ENCODE measurements at regions not wholly inside any gene's neighbourhood (a gene's known extent, or its start where the extent isn't known, plus 50 kb on each side); places are given as distances from the start of the nearest gene placed in this dataset.
"Not testable (repeated sequence)": the region's sequence is repeated elsewhere in the genome, so short reads cannot be mapped to it uniquely, and the experiment has no call there.

GRCh38 chr5:176750144-176750543 is 60.2 kb upstream of the UNC5A start:
- Histone ChIP-seq H3K36me3 (no peaks in the 10 kb centered on the region), H3K4me3 (no peak overlapping the region), H3K27ac (no peak overlapping the region), H3K4me1 (no peaks in the 10 kb centered on the region), H3K9me3 (no peaks in the 10 kb centered on the region), H3K27me3 (peaks cover 0 to 39% (median 31%) of the 10 kb centered on the region in 3 donors)
- TF ChIP-seq, protein P1, sequence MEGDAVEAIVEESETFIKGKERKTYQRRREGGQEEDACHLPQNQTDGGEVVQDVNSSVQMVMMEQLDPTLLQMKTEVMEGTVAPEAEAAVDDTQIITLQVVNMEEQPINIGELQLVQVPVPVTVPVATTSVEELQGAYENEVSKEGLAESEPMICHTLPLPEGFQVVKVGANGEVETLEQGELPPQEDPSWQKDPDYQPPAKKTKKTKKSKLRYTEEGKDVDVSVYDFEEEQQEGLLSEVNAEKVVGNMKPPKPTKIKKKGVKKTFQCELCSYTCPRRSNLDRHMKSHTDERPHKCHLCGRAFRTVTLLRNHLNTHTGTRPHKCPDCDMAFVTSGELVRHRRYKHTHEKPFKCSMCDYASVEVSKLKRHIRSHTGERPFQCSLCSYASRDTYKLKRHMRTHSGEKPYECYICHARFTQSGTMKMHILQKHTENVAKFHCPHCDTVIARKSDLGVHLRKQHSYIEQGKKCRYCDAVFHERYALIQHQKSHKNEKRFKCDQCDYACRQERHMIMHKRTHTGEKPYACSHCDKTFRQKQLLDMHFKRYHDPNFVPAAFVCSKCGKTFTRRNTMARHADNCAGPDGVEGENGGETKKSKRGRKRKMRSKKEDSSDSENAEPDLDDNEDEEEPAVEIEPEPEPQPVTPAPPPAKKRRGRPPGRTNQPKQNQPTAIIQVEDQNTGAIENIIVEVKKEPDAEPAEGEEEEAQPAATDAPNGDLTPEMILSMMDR (IDR thresholded peaks at IDR 0.05), result no peak
- no peak for TF ChIP-seq POLR2A (IDR thresholded peaks at IDR 0.05)
- TF ChIP-seq POLR2AphosphoS5 (IDR thresholded peaks at IDR 0.05), result no peak
- TF ChIP-seq EP300 (IDR thresholded peaks at IDR 0.05), result no peak
- no peak for DNase-seq
- intact Hi-C loops (cut with DNase I), result no loop called here
- 82 to 84% methylated on average over 10 of the region's 10 CpGs for WGBS, 2 donors

DNA sequence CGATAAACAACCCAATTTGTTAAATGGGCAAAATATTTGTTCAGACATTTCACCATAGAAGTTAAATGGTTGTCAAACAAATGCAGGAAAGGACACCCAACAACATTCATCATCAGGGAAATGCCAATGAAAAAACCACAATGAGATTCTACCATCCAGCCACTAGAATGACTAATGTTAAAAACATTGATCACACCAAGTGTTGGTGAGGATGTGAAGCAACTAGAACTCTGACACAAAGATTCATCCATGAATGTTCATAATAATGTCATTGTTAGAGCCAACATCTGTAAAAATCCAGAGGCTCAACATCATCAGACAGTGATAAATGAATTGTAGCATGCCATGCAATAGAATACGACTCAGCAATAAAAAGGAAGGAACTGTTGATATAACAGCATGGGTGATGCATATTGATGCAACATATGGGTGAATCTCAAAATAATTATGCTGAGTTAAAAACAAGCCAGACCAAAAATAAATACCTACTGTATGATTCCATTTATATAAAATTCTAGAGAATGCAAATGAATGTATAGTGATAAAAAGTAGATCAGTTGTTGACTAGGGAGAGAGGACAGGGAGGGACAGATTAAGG is 55.9 kb upstream of the UNC5A start:
- Histone ChIP-seq H3K27ac (no peak overlapping the region), H3K9me3 (no peaks in the 10 kb centered on the region), H3K36me3 (no peaks in the 10 kb centered on the region), H3K4me3 (no peak overlapping the region), H3K4me1 (no peaks in the 10 kb centered on the region), H3K27me3 (no peaks in the 10 kb centered on the region)
- no peak for TF ChIP-seq EP300 (IDR thresholded peaks at IDR 0.05)
- TF ChIP-seq, protein P1 (IDR thresholded peaks at IDR 0.05), result no peak
- no peak for TF ChIP-seq POLR2AphosphoS5 (IDR thresholded peaks at IDR 0.05)
- no peak for TF ChIP-seq POLR2A (IDR thresholded peaks at IDR 0.05)
- 92 to 93% methylated on average over 2 of the region's 2 CpGs for WGBS, 2 donors
- no peak for DNase-seq
- intact Hi-C loops (cut with DNase I), result no loop called here

GRCh38 chr5:176755593-176755992 is 54.8 kb upstream of the UNC5A start:
- WGBS, 2 donors, result 87 to 94% methylated on average over 6 of the region's 6 CpGs
- H3K9me3 ChIP-seq; H3K4me3 ChIP-seq; H3K27ac ChIP-seq; H3K27me3 ChIP-seq; intact Hi-C loops (cut with DNase I); H3K4me1 ChIP-seq; H3K36me3 ChIP-seq; DNase-seq: not testable (repeated sequence)

DNA sequence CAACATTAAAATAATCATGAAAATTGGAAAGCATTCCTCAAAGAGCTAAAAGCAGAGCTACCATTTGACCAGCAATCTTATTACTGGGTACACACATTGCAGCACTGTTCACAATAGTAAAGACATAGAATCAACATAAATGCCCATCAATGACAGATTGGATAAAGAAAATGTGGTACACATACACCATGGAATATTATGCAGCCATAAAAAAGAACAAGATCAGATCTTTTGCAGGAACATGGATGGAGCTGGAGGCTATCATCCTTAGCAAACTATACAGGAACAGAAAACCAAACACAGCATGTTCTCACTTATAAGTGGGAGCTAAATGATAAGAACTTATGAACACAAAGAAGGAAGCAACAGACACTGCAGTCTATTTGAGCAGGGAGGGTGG is 52.8 kb upstream of the UNC5A start:
- H3K36me3 ChIP-seq; H3K9me3 ChIP-seq; DNase-seq; H3K27me3 ChIP-seq; H3K27ac ChIP-seq; H3K4me3 ChIP-seq; intact Hi-C loops (cut with DNase I); H3K4me1 ChIP-seq: not testable (repeated sequence)

All from sigmoid colon (tissue), 6 donors.